ENCODE measurements at regions not wholly inside any gene's neighbourhood (a gene's known extent, or its start where the extent isn't known, plus 50 kb on each side); places are given as distances from the start of the nearest gene placed in this dataset.

GRCh38 chr12:86834217-86834616, 578.0 kb upstream of the MGAT4C start:
- TF ChIP-seq Cebpa-rat (IDR thresholded peaks at IDR 0.05), result no peak
- Histone ChIP-seq H3K4me2 (no peak overlapping the region), H3K27ac (no peak overlapping the region), H3K27me3 (no peaks in the 10 kb centered on the region), H3K36me3 (no peaks in the 10 kb centered on the region), H4K20me1 (no peaks in the 10 kb centered on the region), H3K9ac (no peak overlapping the region), H3K4me3 (no peak overlapping the region), H3K9me3 (replicated peaks in 1 of 11) (no peaks in the 10 kb centered on the region), H3K4me1 (no peaks in the 10 kb centered on the region)

- Histone ChIP-seq H3K27ac (no peak overlapping the region), H3K36me3 (no peaks in the 10 kb centered on the region), H4K20me1 (no peaks in the 10 kb centered on the region), H3K4me3 (no peak overlapping the region), H3K9ac (no peak overlapping the region), H3K4me1 (no peaks in the 10 kb centered on the region), H3K27me3 (no peaks in the 10 kb centered on the region), H3K4me2 (no peak overlapping the region), H3K9me3 (replicated peaks in 1 of 11) (no peaks in the 10 kb centered on the region)
- no peak for TF ChIP-seq Cebpa-rat (IDR thresholded peaks at IDR 0.05)
These were observed 571.2 kb upstream of the MGAT4C start for GRCh38 chr12:86827409-86827808.

GRCh38 chr12:86826051-86826450, 569.9 kb upstream of the MGAT4C start:
- H4K20me1 ChIP-seq, result no peaks in the 10 kb centered on the region
- H3K27ac ChIP-seq, result no peak overlapping the region
- no peak overlapping the region for H3K9ac ChIP-seq
- H3K4me2 ChIP-seq, result no peak overlapping the region
- no peaks in the 10 kb centered on the region for H3K9me3 ChIP-seq (replicated peaks in 1 of 11)
- no peak for TF ChIP-seq Cebpa-rat (IDR thresholded peaks at IDR 0.05)
- H3K36me3 ChIP-seq, result no peaks in the 10 kb centered on the region
- H3K4me1 ChIP-seq, result no peaks in the 10 kb centered on the region
- H3K27me3 ChIP-seq, result no peaks in the 10 kb centered on the region
- no peak overlapping the region for H3K4me3 ChIP-seq

GRCh38 chr12:86801439-86801838, 545.2 kb upstream of the MGAT4C start:
- no peak overlapping the region for H3K4me2 ChIP-seq
- H4K20me1 ChIP-seq, result no peaks in the 10 kb centered on the region
- TF ChIP-seq Cebpa-rat (IDR thresholded peaks at IDR 0.05), result no peak
- H3K9ac ChIP-seq, result no peak overlapping the region
- H3K4me1 ChIP-seq, result no peaks in the 10 kb centered on the region
- H3K27ac ChIP-seq, result no peak overlapping the region
- no peaks in the 10 kb centered on the region for H3K9me3 ChIP-seq (replicated peaks in 1 of 11)
- H3K4me3 ChIP-seq, result no peak overlapping the region
- no peaks in the 10 kb centered on the region for H3K36me3 ChIP-seq
- H3K27me3 ChIP-seq, result no peaks in the 10 kb centered on the region

- no peak for TF ChIP-seq Cebpa-rat (IDR thresholded peaks at IDR 0.05)
- H3K27me3 ChIP-seq, result no peaks in the 10 kb centered on the region
These were observed 543.4 kb upstream of the MGAT4C start for GRCh38 chr12:86799616-86800015.

GRCh38 chr12:86796550-86796949, 540.4 kb upstream of the MGAT4C start:
- Histone ChIP-seq H3K4me2 (no peak overlapping the region), H3K36me3 (no peaks in the 10 kb centered on the region), H3K9ac (no peak overlapping the region), H3K4me3 (no peak overlapping the region), H3K4me1 (no peaks in the 10 kb centered on the region), H3K27me3 (no peaks in the 10 kb centered on the region), H4K20me1 (no peaks in the 10 kb centered on the region), H3K9me3 (replicated peaks in 1 of 11) (no peaks in the 10 kb centered on the region), H3K27ac (no peak overlapping the region)
- TF ChIP-seq Cebpa-rat (IDR thresholded peaks at IDR 0.05), result no peak

More at GRCh38 chr12:86799616-86800015, 543.4 kb upstream of the MGAT4C start:
- H4K20me1 ChIP-seq, result no peaks in the 10 kb centered on the region
- H3K9me3 ChIP-seq (replicated peaks in 1 of 11), result no peaks in the 10 kb centered on the region
- H3K27ac ChIP-seq, result no peak overlapping the region
- no peaks in the 10 kb centered on the region for H3K36me3 ChIP-seq
- H3K4me2 ChIP-seq, result no peak overlapping the region
- H3K4me3 ChIP-seq, result no peak overlapping the region
- H3K4me1 ChIP-seq, result no peaks in the 10 kb centered on the region
- H3K9ac ChIP-seq, result no peak overlapping the region

- H4K20me1 ChIP-seq, result no peaks in the 10 kb centered on the region
- H3K4me3 ChIP-seq, result no peak overlapping the region
- no peak overlapping the region for H3K27ac ChIP-seq
- H3K27me3 ChIP-seq, result no peaks in the 10 kb centered on the region
- H3K36me3 ChIP-seq, result no peaks in the 10 kb centered on the region
- no peaks in the 10 kb centered on the region for H3K4me1 ChIP-seq
- H3K9me3 ChIP-seq (replicated peaks in 1 of 11), result no peaks in the 10 kb centered on the region
- no peak overlapping the region for H3K9ac ChIP-seq
- H3K4me2 ChIP-seq, result no peak overlapping the region
- no peak for TF ChIP-seq Cebpa-rat (IDR thresholded peaks at IDR 0.05)
These were observed 532.5 kb upstream of the MGAT4C start for GRCh38 chr12:86788661-86789060.

- no peaks in the 10 kb centered on the region for H3K36me3 ChIP-seq
- no peak overlapping the region for H3K4me2 ChIP-seq
- no peaks in the 10 kb centered on the region for H4K20me1 ChIP-seq
- no peak overlapping the region for H3K9ac ChIP-seq
- H3K27ac ChIP-seq, result no peak overlapping the region
- H3K9me3 ChIP-seq (replicated peaks in 1 of 11), result no peaks in the 10 kb centered on the region
- no peaks in the 10 kb centered on the region for H3K4me1 ChIP-seq
- no peak for TF ChIP-seq Cebpa-rat (IDR thresholded peaks at IDR 0.05)
- H3K4me3 ChIP-seq, result no peak overlapping the region
- H3K27me3 ChIP-seq, result no peaks in the 10 kb centered on the region
These were observed 531.2 kb upstream of the MGAT4C start for GRCh38 chr12:86787419-86787818.

- Histone ChIP-seq H3K36me3 (no peaks in the 10 kb centered on the region), H3K4me3 (no peak overlapping the region), H3K9ac (no peak overlapping the region), H3K9me3 (replicated peaks in 1 of 11) (no peaks in the 10 kb centered on the region), H3K27ac (no peak overlapping the region), H3K27me3 (no peaks in the 10 kb centered on the region), H3K4me2 (no peak overlapping the region), H3K4me1 (no peaks in the 10 kb centered on the region), H4K20me1 (no peaks in the 10 kb centered on the region)
- TF ChIP-seq Cebpa-rat (IDR thresholded peaks at IDR 0.05), result no peak
These were observed 521.1 kb upstream of the MGAT4C start for GRCh38 chr12:86777325-86777724.

- Histone ChIP-seq H3K4me3 (no peak overlapping the region), H4K20me1 (no peaks in the 10 kb centered on the region), H3K4me2 (no peak overlapping the region), H3K27ac (no peak overlapping the region), H3K9ac (no peak overlapping the region), H3K9me3 (replicated peaks in 1 of 11) (no peaks in the 10 kb centered on the region), H3K27me3 (no peaks in the 10 kb centered on the region), H3K36me3 (no peaks in the 10 kb centered on the region), H3K4me1 (no peaks in the 10 kb centered on the region)
- no peak for TF ChIP-seq Cebpa-rat (IDR thresholded peaks at IDR 0.05)
These were observed 518.7 kb upstream of the MGAT4C start for GRCh38 chr12:86774841-86775388.

Data from BLaER1 treated with 17β-estradiol and CSF1 and Interleukin-3, amounts not matched to agents 10 nM and 100 nM (cell line).